HG03196 (cell line): ENCODE measurements at regions not wholly inside any gene's neighbourhood (a gene's known extent, or its start where the extent isn't known, plus 50 kb on each side); places are given as distances from the start of the nearest gene placed in this dataset.
"Not testable (repeated sequence)": the region's sequence is repeated elsewhere in the genome, so short reads cannot be mapped to it uniquely, and the experiment has no call there.

ENCODE experiments used
- ATAC-seq: cut with Tn5 transposase; IDR thresholded peaks from one replicate; pipeline ENCODE4 v1.9.1; 2021; ENCODE audit not compliant: unreplicated experiment

DNA sequence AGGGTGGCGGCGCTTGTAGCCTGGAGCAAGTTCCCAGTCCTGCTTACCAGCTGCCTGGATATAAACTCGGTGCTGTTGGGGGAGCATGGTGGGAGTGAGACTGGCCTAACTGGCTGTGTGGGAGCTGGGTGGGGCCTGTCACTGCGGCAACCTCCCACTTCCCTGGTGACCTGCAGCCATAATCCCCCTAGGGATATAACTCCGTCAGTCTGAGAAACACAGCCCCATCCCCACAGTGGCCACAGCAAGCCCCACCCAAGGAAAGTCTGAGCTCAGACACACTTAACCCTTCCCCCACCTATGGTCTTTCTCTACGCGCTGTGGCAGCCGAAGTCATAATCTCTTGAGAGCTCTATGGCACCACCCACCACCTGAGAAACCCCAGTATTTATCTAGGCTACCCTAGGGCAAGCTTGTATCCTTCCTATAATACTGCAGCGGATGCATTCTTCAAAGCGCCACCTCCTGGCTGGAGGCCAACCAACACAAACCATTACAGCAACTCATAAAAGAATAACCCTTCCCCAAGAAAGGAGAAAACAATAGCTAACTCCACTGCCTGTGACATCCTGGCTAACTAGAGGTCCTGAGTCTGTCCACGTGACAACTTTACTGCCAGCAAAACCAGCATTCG, 57.4 kb downstream of the ZNF648 start:
- no peak for ATAC-seq

GRCh38 chr1:182003025-182003725, 58.3 kb downstream of the ZNF648 start:
- no peak for ATAC-seq

GRCh38 chr1:182002570-182002969, 58.9 kb downstream of the ZNF648 start:
- ATAC-seq: no peak

DNA sequence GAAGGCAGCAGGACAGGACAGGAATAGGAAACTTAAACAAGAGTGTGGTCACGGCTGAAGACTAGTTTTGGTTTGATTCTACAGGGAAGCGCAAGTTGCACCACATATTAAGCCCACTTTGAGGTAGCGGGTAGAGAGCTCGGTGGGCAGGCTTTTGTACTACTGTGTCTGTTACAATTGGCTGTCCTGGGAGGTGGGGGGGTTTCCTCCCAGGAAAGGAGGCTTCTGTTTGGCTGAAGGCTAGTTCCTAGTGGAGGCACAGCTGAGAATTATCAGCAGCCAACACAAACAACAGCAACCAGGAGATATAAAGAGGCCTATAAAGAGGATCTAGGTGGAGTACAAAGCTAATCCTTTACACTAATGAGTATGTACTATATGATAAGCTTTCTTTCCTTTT, 62.7 kb downstream of the ZNF648 start:
- no peak for ATAC-seq

GRCh38 chr1:181992072-181992471, 69.4 kb downstream of the ZNF648 start:
- no peak for ATAC-seq

GRCh38 chr1:181990728-181991127, 70.8 kb downstream of the ZNF648 start:
- no peak for ATAC-seq

- ATAC-seq: no peak
These were observed 72.1 kb downstream of the ZNF648 start for GRCh38 chr1:181989261-181989920.

DNA sequence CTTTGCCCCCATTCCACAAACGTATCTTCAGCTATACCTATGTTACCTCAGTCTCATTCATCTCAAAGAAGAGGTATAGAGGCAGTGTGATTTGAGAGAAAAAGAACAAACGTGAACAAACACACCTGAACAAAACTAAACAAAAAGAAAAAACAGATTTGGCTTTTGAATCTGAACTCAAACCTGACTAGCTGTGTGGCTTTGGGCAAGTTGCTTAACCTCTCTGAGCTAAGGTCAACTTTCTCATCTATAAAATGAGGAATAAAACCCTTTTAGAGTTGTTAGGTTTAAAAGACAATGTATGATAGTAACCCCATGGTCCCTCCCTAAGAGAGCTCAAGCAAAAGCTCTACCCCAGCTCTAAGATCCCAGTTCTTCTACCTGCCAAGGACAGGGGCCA, 73.5 kb downstream of the ZNF648 start:
- no peak for ATAC-seq

- ATAC-seq: no peak
These were observed 74.1 kb downstream of the ZNF648 start for GRCh38 chr1:181987334-181987895.

GRCh38 chr1:181986907-181987305, 74.6 kb downstream of the ZNF648 start:
- no peak for ATAC-seq

DNA sequence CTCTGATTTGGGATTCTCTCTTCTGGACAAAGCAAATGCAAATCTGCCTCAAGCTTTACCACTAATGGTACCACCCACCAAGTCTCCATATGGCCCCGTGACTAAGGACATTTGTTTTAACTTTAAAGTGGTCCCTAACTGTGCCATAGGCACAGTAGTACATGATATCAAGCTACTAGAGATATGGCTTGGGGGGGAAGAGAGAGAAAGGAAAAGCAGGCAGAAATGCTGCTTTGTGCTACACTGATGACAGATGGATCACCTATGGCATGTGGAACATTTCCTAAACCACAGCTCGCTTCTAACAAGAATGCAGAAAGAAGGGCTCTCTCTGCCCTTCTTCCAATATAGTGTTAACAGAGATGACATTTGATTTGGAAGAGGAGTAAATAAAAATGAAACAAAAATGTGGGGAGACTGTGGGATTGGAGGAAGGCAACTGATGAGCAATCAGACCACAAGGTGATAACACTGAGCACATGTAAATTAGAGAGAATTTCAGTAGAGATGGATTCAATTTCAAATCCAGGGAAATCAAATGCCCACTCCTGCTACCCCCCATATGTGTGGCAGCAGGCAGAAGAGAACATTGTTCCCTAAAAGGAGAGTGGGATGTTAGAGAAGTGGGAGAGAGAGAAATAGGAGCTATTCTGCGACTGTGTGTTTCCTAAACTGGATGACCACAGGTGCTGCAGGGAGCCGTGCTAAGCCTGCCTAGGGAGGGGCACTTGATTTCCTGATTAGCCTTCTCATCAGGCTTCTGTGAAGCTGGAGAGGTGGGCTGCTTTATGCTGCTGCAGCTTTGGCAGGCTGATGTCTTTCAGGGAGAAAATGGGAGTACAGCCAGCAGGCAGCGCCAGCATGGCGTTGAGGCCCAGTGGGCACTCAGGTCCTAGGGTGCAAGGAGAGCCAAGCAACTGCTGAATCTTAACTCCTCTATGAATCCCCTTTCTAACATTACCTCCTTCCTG, 75.3 kb downstream of the ZNF648 start:
- ATAC-seq: no peak

DNA sequence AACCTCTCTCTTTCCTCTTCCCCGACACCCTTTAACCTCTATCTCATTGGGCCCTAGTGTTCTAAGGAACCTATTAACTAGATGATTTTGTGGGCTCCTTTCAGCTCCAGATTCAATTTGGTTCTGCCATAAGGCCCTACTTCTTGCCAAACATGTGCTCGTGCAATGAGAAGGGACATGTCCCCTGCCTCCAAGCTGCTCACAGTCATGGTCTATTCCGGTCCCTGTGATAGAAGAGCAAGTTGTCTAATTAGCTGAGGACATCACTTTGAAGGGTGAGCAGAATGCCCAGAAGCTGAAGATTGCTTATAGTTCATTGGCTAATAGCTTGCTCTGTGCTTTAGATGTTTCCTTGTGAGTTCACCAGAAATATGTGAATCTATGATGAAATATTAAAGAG, 76.2 kb downstream of the ZNF648 start:
- no peak for ATAC-seq

DNA sequence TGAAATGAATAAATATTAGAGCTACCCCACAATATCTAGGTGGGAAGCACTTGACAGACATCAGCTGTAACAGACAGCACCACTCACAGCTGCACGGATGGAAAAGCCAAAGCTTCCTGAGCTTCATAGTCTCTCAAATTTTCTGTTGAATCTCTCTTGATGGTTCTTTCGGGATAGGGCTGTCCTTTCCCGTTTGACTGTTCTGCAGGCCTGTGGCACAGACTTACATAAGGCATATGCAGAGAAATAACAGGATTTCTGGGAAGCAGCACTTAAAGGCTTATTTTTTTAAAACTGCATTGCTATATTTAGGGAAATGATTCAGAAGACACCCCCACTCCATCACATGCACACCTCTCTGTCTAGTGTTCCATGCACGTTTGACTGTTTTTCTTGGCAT, 77.5 kb downstream of the ZNF648 start:
- ATAC-seq: no peak

GRCh38 chr1:181981821-181982220, 79.7 kb downstream of the ZNF648 start:
- no peak for ATAC-seq

DNA sequence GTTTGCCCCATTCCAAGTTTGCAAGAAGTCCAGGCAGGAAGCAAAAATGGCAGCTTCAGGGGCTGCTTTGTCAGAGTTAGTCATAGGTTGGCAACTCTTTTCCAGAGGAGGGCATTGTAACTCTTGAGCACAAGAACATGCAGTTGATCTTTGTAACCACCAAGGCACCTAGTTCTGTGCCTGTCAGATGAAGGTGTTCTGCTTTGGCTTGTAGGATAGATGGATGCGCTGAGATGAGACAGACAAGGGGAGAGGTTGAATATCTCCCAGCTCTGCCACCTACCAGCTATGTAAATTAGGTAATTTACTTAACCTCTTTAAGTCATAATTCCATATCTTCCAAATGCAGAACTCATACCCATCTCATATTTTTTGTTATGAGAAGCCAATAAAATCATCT, 89.3 kb downstream of the ZNF648 start:
- no peak for ATAC-seq

- no peak for ATAC-seq
These were observed 90.1 kb downstream of the ZNF648 start for GRCh38 chr1:181971424-181971823.

GRCh38 chr1:181969902-181970301, 91.6 kb downstream of the ZNF648 start:
- no peak for ATAC-seq

- ATAC-seq: not testable (repeated sequence)
These were observed 106.8 kb downstream of the ZNF648 start for GRCh38 chr1:181954696-181955095.

DNA sequence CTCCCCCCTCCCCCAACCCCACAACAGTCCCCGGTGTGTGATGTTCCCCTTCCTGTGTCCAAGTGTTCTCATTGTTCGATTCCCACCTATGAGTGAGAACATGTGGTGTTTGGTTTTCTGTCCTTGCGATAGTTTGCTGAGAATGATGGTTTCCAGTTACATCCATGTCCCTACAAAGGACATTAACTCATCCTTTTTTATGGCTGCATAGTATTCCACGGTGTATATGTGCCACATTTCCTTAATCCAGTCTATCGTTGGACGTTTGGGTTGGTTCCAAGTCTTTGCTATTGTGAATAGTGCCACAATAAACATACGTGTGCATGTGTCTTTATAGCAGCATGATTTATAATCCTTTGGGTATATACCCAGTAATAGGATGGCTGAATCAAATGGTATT, 107.3 kb downstream of the ZNF648 start:
- not testable (repeated sequence) for ATAC-seq

- ATAC-seq: no peak
These were observed 107.9 kb downstream of the ZNF648 start for GRCh38 chr1:181953596-181953995.

DNA sequence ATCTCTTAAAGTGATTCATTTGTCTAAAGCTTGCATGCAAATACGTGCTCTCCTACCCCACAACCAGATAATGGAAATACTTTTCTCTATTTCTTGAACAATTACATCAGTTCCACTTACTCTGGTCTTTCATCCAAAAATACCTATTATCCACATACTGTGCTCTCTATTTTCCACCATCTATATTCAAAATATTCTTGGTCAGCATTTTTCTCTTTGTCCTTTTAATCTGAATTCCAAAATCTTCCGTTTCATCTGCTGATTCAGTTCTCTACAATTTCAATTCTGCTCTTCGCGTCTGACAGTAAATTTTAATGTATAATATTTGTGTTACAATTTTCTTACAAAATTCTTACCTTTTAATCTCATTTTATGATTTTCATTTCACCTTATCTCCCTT, 110.3 kb downstream of the ZNF648 start:
- no peak for ATAC-seq
